ENCODE measurements at regions not wholly inside any gene's neighbourhood (a gene's known extent, or its start where the extent isn't known, plus 50 kb on each side); places are given as distances from the start of the nearest gene placed in this dataset.

GRCh38 chr2:64829525-64829924 is 159.7 kb upstream of the SLC1A4 start:
- no peak for DNase-seq (ENCODE audit: low spot score)

GRCh38 chr2:64831134-64831976 is 157.8 kb upstream of the SLC1A4 start:
- DNase-seq (ENCODE audit: low spot score), result peak; percentile 97

- DNase-seq (ENCODE audit: low spot score), result no peak
These were observed 157.2 kb upstream of the SLC1A4 start for GRCh38 chr2:64831977-64832328.

GRCh38 chr2:64832936-64833335 is 156.3 kb upstream of the SLC1A4 start:
- no peak for DNase-seq (ENCODE audit: low spot score)

- no peak for DNase-seq (ENCODE audit: low spot score)
These were observed 152.6 kb upstream of the SLC1A4 start for GRCh38 chr2:64836566-64836965.

- DNase-seq (ENCODE audit: low spot score), result peak; percentile 60
These were observed 152.0 kb upstream of the SLC1A4 start for GRCh38 chr2:64837116-64837731.

- DNase-seq (ENCODE audit: low spot score), result peak; percentile 73
These were observed 151.1 kb upstream of the SLC1A4 start for GRCh38 chr2:64837925-64838641.

- peak; percentile 94 for DNase-seq (ENCODE audit: low spot score)
These were observed 150.4 kb upstream of the SLC1A4 start for GRCh38 chr2:64838817-64839216.

- DNase-seq (ENCODE audit: low spot score), result peak; percentile 37
These were observed 149.4 kb upstream of the SLC1A4 start for GRCh38 chr2:64839844-64840243.

- no peak for DNase-seq (ENCODE audit: low spot score)
These were observed 148.7 kb upstream of the SLC1A4 start for GRCh38 chr2:64840426-64840881.

- DNase-seq (ENCODE audit: low spot score), result no peak
These were observed 147.7 kb upstream of the SLC1A4 start for GRCh38 chr2:64841461-64841860.

GRCh38 chr2:64842030-64842429 is 147.2 kb upstream of the SLC1A4 start:
- no peak for DNase-seq (ENCODE audit: low spot score)

- no peak for DNase-seq (ENCODE audit: low spot score)
These were observed 145.1 kb upstream of the SLC1A4 start for GRCh38 chr2:64844087-64844486.

- DNase-seq (ENCODE audit: low spot score), result no peak
These were observed 143.8 kb upstream of the SLC1A4 start for GRCh38 chr2:64845273-64845905.

- DNase-seq (ENCODE audit: low spot score), result no peak
These were observed 143.0 kb upstream of the SLC1A4 start for GRCh38 chr2:64846177-64846576.

GRCh38 chr2:64847930-64848329 is 141.3 kb upstream of the SLC1A4 start:
- DNase-seq (ENCODE audit: low spot score), result no peak

- no peak for DNase-seq (ENCODE audit: low spot score)
These were observed 140.8 kb upstream of the SLC1A4 start for GRCh38 chr2:64848363-64848762.

GRCh38 chr2:64848945-64849344 is 140.3 kb upstream of the SLC1A4 start:
- DNase-seq (ENCODE audit: low spot score), result no peak

GRCh38 chr2:64850642-64851041 is 138.6 kb upstream of the SLC1A4 start:
- DNase-seq (ENCODE audit: low spot score), result no peak

- DNase-seq (ENCODE audit: low spot score), result no peak
These were observed 136.4 kb upstream of the SLC1A4 start for GRCh38 chr2:64852771-64853241.

GRCh38 chr2:64853306-64853705 is 135.9 kb upstream of the SLC1A4 start:
- DNase-seq (ENCODE audit: low spot score), result no peak

GRCh38 chr2:64853894-64854293 is 135.3 kb upstream of the SLC1A4 start:
- no peak for DNase-seq (ENCODE audit: low spot score)
